Fibroblast of skin of back (primary cell): ENCODE measurements at regions not wholly inside any gene's neighbourhood (a gene's known extent, or its start where the extent isn't known, plus 50 kb on each side); places are given as distances from the start of the nearest gene placed in this dataset.
A peak's percentile ranks its signal among the peaks of the same experiment; 100 is the strongest.

Experiments used
- DNase-seq: peaks from one replicate; pipeline ENCODE4 v3.0.0-alpha.2; 2013

GRCh38 chr4:107562316-107562715, 157.7 kb downstream of the PAPSS1 start:
- no peak for DNase-seq

- DNase-seq = peak; percentile 91
Measured at GRCh38 chr4:107561481-107561880, 158.6 kb downstream of the PAPSS1 start.

DNA sequence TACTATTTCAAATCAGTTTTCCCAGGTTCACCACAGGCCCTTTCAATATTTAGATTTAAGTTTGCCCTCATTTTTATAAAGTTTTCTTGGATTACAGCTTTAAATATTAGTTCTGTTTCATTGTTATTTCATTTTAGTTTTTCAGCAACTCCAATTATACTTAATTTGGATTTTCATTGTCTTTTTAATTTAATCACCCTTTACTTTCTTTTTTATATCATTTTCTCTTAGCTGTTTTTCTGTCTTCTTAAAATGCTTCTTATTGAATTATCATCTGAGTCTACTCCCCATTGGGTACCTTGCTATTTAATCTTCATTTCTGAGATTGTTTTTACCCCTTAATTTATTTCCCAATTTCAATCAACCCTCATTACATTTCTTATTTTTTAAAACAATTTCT, 160.4 kb downstream of the PAPSS1 start:
- no peak for DNase-seq

DNA sequence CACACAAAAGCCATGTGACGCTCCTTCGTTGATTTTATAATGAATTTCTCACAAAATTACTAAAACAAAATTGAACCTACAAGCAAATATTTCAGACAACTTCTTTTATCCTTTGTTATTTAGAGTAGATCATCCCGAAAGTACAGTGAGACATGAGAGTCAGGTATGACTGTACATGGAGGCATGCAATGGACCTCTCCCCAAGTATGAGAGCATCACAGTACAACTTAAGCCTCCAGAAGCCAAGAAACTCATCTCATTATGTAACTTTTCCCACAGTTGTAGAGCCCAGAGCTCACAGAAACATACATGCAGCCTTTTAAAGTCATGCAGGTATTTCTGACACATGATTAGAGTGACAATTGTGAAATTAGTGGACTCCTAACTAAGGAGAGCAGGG, 167.7 kb downstream of the PAPSS1 start:
- peak; percentile 7 for DNase-seq

- DNase-seq = no peak
Measured at GRCh38 chr4:107548211-107548905, 171.7 kb downstream of the PAPSS1 start.

DNA sequence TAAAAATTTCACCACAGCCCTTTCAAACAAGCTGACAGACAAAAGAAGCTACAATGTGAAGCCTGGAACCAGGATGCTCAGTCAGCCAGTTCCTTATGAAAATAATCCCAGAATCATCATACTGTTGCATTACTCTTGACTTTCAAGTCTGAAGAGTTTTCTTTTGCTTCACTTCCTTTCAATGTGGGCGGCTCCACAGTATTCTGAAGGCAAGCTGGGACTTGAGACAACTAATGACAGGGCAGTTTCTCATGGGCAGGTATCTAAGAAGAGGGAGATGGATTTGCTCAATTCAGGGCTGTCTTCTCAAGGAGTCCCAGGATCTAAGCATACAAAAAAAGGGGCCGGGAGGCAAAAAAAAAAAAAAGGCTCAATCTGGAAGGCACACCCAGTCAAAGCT, 173.4 kb downstream of the PAPSS1 start:
- no peak for DNase-seq

DNA sequence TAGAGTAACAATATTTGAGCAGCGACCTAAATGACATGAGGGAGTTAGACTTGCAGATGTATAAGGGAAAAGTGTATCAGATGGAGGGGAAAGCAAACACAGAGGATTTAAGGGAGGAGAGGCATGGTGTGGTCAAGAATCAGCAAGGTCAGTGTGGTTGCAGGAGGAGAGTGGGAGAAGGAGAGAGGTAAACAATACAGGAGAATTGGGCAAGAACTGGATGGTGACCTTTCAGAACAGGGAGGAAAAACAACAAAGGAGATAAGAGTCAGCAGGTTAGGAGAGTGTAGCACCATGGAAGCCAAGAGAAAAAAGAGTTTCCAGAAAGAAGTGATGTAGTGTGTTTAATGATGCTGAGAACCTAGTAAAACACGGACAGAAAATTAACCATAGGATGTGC, 178.5 kb downstream of the PAPSS1 start:
- no peak for DNase-seq

- DNase-seq = no peak
Measured at GRCh38 chr4:107531927-107532326, 188.1 kb downstream of the PAPSS1 start.

- no peak for DNase-seq
Measured at GRCh38 chr4:107520368-107520767, 199.7 kb downstream of the PAPSS1 start.

- DNase-seq = peak; percentile 47
Measured at GRCh38 chr4:107519053-107519452, 201.0 kb downstream of the PAPSS1 start.

GRCh38 chr4:107518076-107518475, 202.0 kb downstream of the PAPSS1 start:
- DNase-seq = no peak

DNA sequence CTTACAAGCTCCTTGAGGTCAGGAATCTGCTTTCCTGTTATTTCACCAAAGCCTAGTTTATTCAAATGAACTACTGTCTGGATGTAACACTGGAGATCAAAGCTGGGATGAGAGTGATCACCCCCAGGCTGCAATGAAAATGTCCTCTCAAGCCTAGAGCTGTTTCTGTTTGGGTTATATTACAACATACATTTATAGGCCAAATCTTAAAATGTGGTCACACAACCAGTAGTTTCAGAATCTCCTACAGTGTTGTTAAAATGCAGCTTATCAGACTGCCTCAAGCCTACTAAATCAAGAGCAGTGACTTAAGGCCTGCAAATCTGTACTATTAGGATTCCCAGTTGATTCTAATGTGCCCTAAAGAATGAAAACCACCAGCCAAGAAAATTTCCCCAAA, 207.5 kb downstream of the PAPSS1 start:
- DNase-seq = no peak

DNA sequence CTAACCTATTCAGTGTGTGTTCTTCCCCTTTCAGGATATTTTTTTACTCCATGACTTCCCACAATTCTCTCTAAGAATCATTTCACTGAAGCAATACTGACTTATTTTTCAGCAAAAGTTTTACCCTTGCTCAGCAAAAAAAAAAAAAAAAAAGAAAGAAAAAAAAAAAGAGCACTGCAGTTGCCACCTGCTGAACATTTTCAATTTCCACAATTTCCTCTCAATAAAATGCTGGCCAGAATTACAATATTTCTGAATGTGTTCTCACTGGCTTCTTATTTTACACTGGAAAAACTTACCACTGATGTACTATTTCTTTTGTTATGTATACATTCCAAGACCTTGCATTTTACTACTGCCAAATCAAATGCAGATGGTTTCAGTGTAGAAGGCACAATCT, 210.4 kb downstream of the PAPSS1 start:
- no peak for DNase-seq

DNA sequence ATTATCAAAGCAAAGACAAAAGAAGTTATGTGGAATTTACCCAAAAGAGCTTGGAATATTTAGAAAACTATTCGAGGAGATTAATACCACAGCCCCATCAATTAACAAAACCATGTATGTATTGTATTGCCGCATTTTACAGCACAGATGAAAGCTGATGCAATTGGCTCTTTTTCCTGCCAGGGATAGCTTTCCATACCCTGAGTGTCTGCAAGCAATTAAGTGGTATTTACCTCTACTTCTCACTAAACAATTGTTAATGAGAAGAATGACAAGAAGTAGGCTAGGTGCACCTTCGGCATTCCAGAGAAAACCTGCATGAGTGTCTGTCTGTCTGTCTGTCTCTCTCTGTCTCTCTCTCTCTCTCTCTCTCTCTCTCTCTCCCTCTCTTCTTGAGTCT, 219.5 kb downstream of the PAPSS1 start:
- no peak for DNase-seq

DNA sequence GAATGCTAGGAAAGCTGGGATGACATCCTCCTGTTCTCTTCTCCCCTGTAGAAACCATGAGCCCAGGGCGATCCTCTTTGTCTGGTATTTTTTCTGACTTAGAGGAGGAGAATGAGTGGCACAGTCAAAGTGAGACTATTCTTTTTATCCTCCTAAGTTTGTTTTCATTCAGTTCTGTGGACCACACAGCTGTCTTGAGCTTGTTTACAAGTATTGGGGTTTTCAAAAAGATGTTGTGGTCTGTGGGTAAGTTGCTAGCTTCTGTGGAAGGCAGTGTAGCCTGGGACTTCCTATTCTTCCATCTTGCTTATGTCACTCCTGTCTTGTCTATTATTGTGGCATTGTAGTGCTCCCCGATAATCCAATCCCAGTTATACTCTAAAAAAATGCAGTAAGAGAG, 223.0 kb downstream of the PAPSS1 start:
- no peak for DNase-seq

DNA sequence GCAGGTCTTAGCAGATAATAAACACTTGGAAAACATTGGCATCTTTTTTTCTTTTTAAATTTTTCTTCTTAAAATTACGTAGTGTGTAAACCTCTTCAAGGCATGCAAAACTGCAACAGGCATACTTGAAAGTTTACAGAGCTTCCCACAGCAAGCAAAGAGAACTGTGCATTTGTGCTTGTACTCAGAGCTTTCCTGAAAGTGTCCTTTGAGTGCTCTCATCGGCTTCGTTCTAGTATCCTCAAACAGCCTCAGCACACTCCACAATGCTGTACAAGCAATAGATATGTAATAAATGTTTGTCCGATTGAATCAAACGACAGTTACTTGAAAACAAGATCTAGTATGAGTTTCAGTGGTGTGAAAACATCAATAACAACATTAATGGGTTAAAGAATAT, 227.5 kb downstream of the PAPSS1 start:
- no peak for DNase-seq

- no peak for DNase-seq
Measured at GRCh38 chr4:107490116-107490515, 229.9 kb downstream of the PAPSS1 start.

DNA sequence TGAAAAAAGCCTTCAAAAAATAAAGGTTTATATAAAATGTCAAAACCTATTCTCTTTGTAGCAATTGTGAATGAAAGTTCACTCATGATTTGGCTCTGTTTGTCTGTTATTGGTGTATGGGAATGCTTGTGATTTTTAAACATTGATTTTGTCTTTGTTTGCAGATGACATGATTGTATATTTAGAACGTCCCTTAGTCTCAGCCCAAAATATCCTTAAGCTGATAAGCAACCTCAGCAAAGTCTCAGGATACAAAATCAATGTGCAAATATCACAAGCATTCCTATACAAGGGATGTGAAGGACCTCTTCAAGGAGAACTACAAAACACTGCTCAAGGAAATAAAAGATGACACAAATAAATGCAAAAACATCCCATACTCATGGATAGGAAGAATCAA, 236.4 kb downstream of the PAPSS1 start:
- peak; percentile 27 for DNase-seq

DNA sequence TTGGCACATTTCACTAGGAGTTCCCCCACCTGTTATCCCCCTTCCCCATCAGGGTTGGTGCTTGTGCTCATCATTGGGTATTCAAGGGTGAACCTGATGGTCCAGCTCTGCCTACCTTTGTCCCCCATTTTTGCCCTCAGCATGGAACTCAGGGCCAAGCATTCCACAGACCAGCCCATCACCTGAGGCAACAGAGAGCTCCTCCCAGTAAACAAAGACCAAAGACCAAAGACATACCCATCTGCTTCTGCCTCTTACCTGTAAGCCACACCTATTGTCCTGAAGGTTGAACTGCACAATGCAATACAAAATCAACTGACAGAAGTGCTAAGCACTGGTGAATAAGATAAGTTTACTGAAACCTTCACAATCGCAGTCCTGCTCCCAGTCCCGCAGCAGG, 237.5 kb downstream of the PAPSS1 start:
- no peak for DNase-seq

GRCh38 chr4:107478327-107478980, 241.6 kb downstream of the PAPSS1 start:
- DNase-seq = no peak

DNA sequence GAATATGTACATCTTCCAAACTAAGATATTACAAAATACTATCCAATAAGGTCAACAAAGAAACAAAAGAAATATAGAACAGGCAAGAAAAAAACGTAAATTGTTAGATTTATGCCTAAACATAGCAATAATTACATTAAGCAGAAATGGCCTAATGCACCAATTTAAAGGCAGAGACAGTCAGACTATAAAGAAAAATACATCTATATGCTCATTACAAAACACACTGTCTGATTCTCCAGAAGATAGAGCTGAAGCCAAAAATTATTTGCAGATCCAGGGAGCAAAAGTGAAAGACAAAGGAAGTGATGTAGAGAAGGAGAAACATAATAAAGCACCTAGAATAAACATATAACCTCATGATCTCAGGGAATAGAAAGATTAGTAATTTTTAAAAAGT, 246.9 kb downstream of the PAPSS1 start:
- no peak for DNase-seq

DNA sequence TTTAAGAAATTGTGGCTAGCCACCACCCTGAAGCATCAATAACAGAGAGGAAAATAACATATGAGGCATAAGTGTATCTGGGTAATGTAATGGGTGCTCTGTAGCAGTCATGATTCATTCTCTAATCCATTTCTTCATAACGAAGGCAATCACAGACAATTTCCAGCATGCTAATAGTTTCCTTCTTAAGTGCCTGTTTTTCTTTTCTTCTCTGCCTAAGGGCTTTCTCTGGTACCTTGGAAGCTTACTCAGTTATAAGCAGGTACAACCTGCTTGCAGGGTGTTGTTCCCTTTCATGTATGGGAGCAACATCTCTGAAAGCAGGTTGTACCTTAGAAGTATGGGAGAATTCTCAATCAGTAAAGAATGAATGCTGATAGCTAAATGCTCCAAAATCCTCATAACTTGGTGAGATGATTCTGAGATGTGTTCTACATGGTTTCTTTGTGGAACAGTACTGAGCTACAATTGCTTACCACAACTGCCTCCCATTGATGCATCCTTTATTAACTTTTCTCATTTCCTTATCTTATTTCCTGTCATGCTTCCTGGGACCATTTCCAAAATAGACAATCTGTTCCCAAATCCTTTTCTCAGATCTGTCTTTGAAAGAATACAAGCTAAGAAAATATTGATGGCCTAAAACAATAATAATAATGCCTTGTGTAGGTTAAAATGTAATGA, 247.6 kb downstream of the PAPSS1 start:
- no peak for DNase-seq

DNA sequence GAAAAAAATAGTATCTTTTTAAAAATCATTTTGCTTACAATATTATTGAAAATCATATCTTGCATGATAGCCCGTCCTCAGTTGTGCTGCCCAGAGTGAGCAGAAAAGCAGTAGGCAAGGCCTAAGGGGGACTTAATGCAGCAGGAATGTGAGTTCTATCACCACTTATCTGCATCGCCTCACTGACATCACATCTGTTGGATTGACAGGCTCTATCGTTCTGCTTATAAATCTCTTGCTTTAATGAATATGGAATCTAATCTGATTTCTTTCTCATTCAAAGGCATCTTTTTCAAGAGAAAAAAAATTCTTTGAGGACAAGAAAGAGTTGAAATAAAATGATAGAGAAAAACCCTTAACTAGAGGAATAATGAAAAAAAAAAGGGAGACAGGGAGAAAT, 249.9 kb downstream of the PAPSS1 start:
- no peak for DNase-seq

DNA sequence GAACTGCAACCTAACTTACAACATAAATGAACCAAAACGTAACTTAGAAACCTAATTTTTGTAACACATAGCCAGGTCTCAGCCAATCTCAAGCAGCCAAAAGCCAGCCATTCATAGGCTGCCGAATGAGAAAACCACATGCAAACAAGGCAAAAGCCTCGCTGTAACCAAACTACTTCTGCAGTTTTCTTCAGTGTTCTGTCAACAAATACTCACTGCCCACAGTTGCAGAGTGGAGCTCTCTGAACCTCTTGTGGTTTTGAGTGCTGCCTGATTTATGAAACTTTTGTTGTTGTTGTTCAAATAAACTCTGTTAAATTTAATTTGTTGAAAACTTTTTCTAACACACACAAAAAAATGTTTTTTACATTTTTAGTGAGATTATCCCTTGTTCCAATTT, 251.2 kb downstream of the PAPSS1 start:
- DNase-seq = no peak
